K562 (cell line): ENCODE measurements at regions not wholly inside any gene's neighbourhood (a gene's known extent, or its start where the extent isn't known, plus 50 kb on each side); places are given as distances from the start of the nearest gene placed in this dataset.

ENCODE experiments used
- C11orf30 ChIP-seq: fragments of 450-650 bp; IDR thresholded peaks from 2 replicates; pipeline ENCODE4 v1.6.1; 2016; ENCODE audit warnings: low read depth, mild to moderate bottlenecking
- KDM2B ChIP-seq: fragments of 250-450 bp; sonication (Bioruptor Pico); IDR thresholded peaks from 2 replicates; pipeline ENCODE4 v1.8.0; 2021; ENCODE audit warnings: mild to moderate bottlenecking, moderate library complexity
- KLF1 ChIP-seq: fragments of 450-650 bp; IDR thresholded peaks from 2 replicates; pipeline ENCODE4 v1.6.1; 2016; ENCODE audit warnings: missing genetic modification characterization, missing compliant biosample characterization
- MBD2 ChIP-seq: sonication (generic); IDR thresholded peaks from 2 replicates; pipeline ENCODE4 v1.6.1; 2016; ENCODE audit warnings: low read depth, borderline replicate concordance
- NCOA6 ChIP-seq: fragments of 450-650 bp; IDR thresholded peaks from 2 replicates; pipeline ENCODE4 v1.6.1; 2017; ENCODE audit warnings: mild to moderate bottlenecking
- NFRKB ChIP-seq: fragments of 450-650 bp; IDR thresholded peaks from 2 replicates; pipeline ENCODE4 v1.6.1; 2016; ENCODE audit warnings: low read depth
- PML ChIP-seq: IDR thresholded peaks from 2 replicates; pipeline ENCODE4 v1.6.1; 2012; ENCODE audit warnings: low read length, inconsistent platforms
- POLR2H ChIP-seq: IDR thresholded peaks from 2 replicates; pipeline ENCODE4 v1.6.1; 2016; ENCODE audit warnings: missing genetic modification characterization, low read depth, mild to moderate bottlenecking, control low read depth, missing compliant biosample characterization, moderate library complexity
- RAD51 ChIP-seq: fragments of 450-650 bp; IDR thresholded peaks from 2 replicates; pipeline ENCODE4 v1.7.1; 2016; ENCODE audit warnings: low read depth, mild to moderate bottlenecking, borderline replicate concordance
- XRCC4 ChIP-seq: IDR thresholded peaks from one replicate; pipeline ENCODE4 v1.6.1; 2011; ENCODE audit not compliant: insufficient read depth, insufficient read length; ENCODE audit errors: extremely low read depth
- ZNF3 ChIP-seq: fragments of 250-450 bp; sonication (Bioruptor Pico); IDR thresholded peaks from 2 replicates; pipeline ENCODE4 v1.5.0; 2021; ENCODE audit warnings: mild to moderate bottlenecking, moderate library complexity
- TF ChIP-seq, protein P1 (sequence below): fragments of 150-350 bp; conservative IDR thresholded peaks from 2 replicates; pipeline ENCODE4 v1.6.1; 2014; ENCODE audit warnings: low read length
- TF ChIP-seq, protein P2 (sequence below): fragments of 250-450 bp; sonication (Bioruptor Pico); IDR thresholded peaks from 2 replicates; pipeline ENCODE4 v1.5.0; 2021; ENCODE audit warnings: mild to moderate bottlenecking, moderate library complexity
- TF ChIP-seq, protein P3 (sequence below): fragments of 200-800 bp; sonication (Bioruptor generic); IDR thresholded peaks from 2 replicates; pipeline ENCODE4 v1.6.1; 2017; ENCODE audit warnings: missing genetic modification characterization, missing compliant biosample characterization
- TF ChIP-seq, protein P4 (sequence below): fragments of 450-650 bp; formaldehyde crosslinking; IDR thresholded peaks from 2 replicates; pipeline ENCODE4 v1.4.0; 2022; ENCODE audit warnings: missing genetic modification characterization
- TF ChIP-seq, protein P5 (sequence below): sonication (generic); formaldehyde crosslinking; IDR thresholded peaks from 2 replicates; pipeline ENCODE4 v1.8.0; 2022; ENCODE audit warnings: mild to moderate bottlenecking, low read depth, missing genetic modification reagents

DNA sequence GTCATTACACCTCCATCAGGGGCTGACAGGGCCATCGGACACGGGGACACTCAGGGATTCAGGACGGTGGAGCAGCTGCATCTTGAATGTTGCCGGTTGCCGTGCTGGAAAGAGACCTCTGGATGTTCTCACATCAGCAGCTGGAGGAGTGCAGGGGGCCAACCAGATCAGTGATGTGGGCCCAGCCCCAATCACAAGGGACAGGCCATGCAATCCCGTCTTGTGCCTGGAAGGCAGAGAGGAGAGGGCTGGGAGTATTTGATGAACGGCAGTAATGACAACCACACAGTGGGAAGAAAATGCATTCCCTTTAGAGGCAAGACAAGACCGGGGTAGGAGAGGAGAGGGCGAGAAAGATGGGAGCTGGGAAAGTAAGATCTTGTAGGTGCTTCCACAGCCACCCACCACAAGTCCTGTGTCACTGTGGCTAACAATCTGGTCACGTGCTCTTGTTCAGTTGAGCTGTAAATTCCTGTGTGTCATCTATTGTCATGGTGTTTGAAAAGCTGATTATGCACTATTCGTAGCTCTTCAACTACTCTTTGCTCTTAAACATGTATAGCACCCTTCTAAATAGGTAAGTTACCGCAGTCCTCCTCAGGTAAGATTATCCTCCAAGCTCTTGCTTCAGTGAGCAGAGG, 85.9 kb upstream of the LEP start (continued):
- TF ChIP-seq, protein P1, sequence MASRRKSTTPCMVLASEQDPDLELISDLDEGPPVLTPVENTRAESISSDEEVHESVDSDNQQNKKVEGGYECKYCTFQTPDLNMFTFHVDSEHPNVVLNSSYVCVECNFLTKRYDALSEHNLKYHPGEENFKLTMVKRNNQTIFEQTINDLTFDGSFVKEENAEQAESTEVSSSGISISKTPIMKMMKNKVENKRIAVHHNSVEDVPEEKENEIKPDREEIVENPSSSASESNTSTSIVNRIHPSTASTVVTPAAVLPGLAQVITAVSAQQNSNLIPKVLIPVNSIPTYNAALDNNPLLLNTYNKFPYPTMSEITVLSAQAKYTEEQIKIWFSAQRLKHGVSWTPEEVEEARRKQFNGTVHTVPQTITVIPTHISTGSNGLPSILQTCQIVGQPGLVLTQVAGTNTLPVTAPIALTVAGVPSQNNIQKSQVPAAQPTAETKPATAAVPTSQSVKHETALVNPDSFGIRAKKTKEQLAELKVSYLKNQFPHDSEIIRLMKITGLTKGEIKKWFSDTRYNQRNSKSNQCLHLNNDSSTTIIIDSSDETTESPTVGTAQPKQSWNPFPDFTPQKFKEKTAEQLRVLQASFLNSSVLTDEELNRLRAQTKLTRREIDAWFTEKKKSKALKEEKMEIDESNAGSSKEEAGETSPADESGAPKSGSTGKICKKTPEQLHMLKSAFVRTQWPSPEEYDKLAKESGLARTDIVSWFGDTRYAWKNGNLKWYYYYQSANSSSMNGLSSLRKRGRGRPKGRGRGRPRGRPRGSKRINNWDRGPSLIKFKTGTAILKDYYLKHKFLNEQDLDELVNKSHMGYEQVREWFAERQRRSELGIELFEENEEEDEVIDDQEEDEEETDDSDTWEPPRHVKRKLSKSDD: no peak
- TF ChIP-seq PML (no peak), XRCC4 (no peak), C11orf30 (peak; percentile 92), KDM2B (CRISPR knock-in tag) (no peak), NFRKB (no peak), POLR2H (tag) (no peak), KLF1 (tag) (no peak), NCOA6 (no peak), ZNF3 (CRISPR knock-in tag) (no peak), RAD51 (peak; percentile 92), MBD2 (no peak)
- TF ChIP-seq, protein P2, sequence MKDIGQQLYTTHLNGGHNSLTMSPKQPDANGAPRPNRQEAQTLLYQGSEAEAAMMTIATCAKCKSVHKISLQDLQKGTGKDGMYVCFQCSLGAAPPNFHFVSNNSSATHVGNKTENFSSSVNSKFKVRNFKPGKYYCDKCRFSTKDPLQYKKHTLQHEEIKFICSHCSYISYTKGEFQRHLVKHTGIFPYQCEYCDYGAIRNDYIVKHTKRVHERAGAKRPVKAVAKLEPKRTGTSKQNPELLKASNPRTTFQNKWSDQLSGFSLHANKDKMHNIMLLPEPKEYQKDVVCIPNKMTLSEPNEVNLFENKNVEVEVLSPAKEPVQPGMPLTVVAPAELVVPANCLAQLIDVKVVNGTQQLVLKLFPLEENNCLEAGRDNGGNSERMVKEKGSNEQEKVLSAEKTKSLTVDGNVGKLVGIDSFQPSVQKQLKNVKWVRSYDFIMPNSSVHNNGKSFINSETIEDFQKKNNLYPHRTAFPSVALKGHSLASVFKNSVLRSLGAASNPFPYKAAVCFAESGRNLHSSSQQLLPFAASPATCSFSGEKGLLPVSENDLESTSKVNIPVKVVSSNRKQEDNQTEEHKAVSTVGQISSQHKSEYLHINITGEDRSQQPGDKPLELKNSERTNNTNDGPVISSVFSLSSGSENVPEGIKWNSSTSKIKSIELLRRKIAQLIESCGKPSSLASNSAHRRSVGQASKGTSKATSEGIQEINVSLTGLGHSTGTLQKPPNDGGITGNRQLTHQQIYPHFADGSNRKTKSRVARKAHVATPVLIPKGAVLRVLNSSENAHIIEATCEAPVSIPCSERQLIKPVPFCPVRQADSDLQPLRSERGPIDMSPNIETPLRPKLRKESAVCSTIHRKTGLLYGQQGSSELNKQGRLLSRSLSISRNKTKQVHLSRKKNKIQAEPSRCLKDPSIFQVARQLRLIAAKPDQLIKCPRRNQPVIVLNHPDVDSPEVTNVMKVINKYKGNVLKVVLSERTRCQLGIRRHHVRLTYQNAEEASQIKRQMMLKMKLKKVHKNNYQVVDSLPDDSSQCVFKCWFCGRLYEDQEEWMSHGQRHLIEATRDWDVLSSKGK: no peak
- TF ChIP-seq, protein P3, sequence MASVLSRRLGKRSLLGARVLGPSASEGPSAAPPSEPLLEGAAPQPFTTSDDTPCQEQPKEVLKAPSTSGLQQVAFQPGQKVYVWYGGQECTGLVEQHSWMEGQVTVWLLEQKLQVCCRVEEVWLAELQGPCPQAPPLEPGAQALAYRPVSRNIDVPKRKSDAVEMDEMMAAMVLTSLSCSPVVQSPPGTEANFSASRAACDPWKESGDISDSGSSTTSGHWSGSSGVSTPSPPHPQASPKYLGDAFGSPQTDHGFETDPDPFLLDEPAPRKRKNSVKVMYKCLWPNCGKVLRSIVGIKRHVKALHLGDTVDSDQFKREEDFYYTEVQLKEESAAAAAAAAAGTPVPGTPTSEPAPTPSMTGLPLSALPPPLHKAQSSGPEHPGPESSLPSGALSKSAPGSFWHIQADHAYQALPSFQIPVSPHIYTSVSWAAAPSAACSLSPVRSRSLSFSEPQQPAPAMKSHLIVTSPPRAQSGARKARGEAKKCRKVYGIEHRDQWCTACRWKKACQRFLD (CRISPR knock-in tag): no peak
- TF ChIP-seq, protein P4, sequence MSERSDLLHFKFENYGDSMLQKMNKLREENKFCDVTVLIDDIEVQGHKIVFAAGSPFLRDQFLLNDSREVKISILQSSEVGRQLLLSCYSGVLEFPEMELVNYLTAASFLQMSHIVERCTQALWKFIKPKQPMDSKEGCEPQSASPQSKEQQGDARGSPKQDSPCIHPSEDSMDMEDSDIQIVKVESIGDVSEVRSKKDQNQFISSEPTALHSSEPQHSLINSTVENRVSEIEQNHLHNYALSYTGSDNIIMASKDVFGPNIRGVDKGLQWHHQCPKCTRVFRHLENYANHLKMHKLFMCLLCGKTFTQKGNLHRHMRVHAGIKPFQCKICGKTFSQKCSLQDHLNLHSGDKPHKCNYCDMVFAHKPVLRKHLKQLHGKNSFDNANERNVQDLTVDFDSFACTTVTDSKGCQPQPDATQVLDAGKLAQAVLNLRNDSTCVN: no peak
- TF ChIP-seq, protein P5, sequence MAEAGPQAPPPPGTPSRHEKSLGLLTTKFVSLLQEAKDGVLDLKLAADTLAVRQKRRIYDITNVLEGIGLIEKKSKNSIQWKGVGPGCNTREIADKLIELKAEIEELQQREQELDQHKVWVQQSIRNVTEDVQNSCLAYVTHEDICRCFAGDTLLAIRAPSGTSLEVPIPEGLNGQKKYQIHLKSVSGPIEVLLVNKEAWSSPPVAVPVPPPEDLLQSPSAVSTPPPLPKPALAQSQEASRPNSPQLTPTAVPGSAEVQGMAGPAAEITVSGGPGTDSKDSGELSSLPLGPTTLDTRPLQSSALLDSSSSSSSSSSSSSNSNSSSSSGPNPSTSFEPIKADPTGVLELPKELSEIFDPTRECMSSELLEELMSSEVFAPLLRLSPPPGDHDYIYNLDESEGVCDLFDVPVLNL (CRISPR knock-in tag): no peak
